Stimulated activated naive CD4-positive, alpha-beta T cell treated with Interleukin-2 at 50 U/mL for 16 hours (primary cell): ENCODE measurements at regions not wholly inside any gene's neighbourhood (a gene's known extent, or its start where the extent isn't known, plus 50 kb on each side); places are given as distances from the start of the nearest gene placed in this dataset.

Source experiments
- DNase-seq: peaks from one replicate; lab custom pipeline; 2025; lab: John Stamatoyannopoulos, UW

GRCh38 chr13:22130254-22130653 is 459.4 kb downstream of the FGF9 start:
- DNase-seq: no peak

- no peak for DNase-seq
Observed at GRCh38 chr13:22134261-22134660, 463.4 kb downstream of the FGF9 start.

- no peak for DNase-seq
Observed at GRCh38 chr13:22135446-22135845, 464.6 kb downstream of the FGF9 start.

- no peak for DNase-seq
Observed at GRCh38 chr13:22137361-22138050, 466.6 kb downstream of the FGF9 start.

- DNase-seq: no peak
Observed at GRCh38 chr13:22138947-22139346, 468.1 kb downstream of the FGF9 start.

GRCh38 chr13:22141716-22142115 is 470.8 kb downstream of the FGF9 start:
- no peak for DNase-seq

- no peak for DNase-seq
Observed at GRCh38 chr13:22143671-22144070, 472.8 kb downstream of the FGF9 start.

- no peak for DNase-seq
Observed at GRCh38 chr13:22144806-22145205, 473.9 kb downstream of the FGF9 start.

- no peak for DNase-seq
Observed at GRCh38 chr13:22148187-22148586, 477.3 kb downstream of the FGF9 start.

- no peak for DNase-seq
Observed at GRCh38 chr13:22152751-22153150, 481.9 kb downstream of the FGF9 start.

- DNase-seq: no peak
Observed at GRCh38 chr13:22154041-22154440, 483.2 kb downstream of the FGF9 start.

GRCh38 chr13:22161871-22162270 is 491.0 kb downstream of the FGF9 start:
- no peak for DNase-seq

GRCh38 chr13:22162889-22163288 is 492.0 kb downstream of the FGF9 start:
- no peak for DNase-seq

- no peak for DNase-seq
Observed at GRCh38 chr13:22168437-22169190, 497.7 kb downstream of the FGF9 start.

GRCh38 chr13:22169473-22169872 is 498.6 kb downstream of the FGF9 start:
- DNase-seq: no peak

GRCh38 chr13:22173610-22174009 is 502.7 kb downstream of the FGF9 start:
- no peak for DNase-seq

- DNase-seq: no peak
Observed at GRCh38 chr13:22175241-22175640, 504.4 kb downstream of the FGF9 start.

GRCh38 chr13:22175815-22176214 is 504.9 kb downstream of the FGF9 start:
- no peak for DNase-seq

- no peak for DNase-seq
Observed at GRCh38 chr13:22176968-22177520, 506.2 kb downstream of the FGF9 start.

GRCh38 chr13:22178878-22179277 is 508.0 kb downstream of the FGF9 start:
- DNase-seq: no peak

- no peak for DNase-seq
Observed at GRCh38 chr13:22187329-22187728, 516.5 kb downstream of the FGF9 start.

- no peak for DNase-seq
Observed at GRCh38 chr13:22189176-22190048, 518.5 kb downstream of the FGF9 start.
